H1 (cell line): ENCODE measurements at regions not wholly inside any gene's neighbourhood (a gene's known extent, or its start where the extent isn't known, plus 50 kb on each side); places are given as distances from the start of the nearest gene placed in this dataset.

ENCODE experiments used
- CTCF ChIA-PET: fragments of 300-600 bp; sonication (Branson Sonifier 250); formaldehyde crosslinking; loops from one replicate; lab custom pipeline; 2021; ENCODE audit not compliant: partially characterized antibody; lab: Charles Lee
- POLR2A ChIA-PET: fragments of 300-600 bp; sonication (Branson Sonifier 250); formaldehyde crosslinking; loops from one replicate; lab custom pipeline; 2021; ENCODE audit warnings: inconsistent platforms; ENCODE audit not compliant: partially characterized antibody; lab: Charles Lee
- DNase-seq, 2 experiments: peaks; one replicate each; pipeline versions ENCODE4 v3.0.0 to v3.0.0-alpha.2; 2010 to 2022; ENCODE audit warnings: low spot score in 2 of 2, low read depth in 1 of 2, mixed read lengths in 1 of 2
- FAIRE-seq: peaks from 2 replicates; lab custom pipeline; 2011; peaks lifted over from hg19 to GRCh38; lab: Jason Lieb, UNC
- H2AFZ ChIP-seq: 2 replicates; pipeline ENCODE4 v1.8.1; 2012; ENCODE audit warnings: low read length, inconsistent platforms
- H2AK5ac ChIP-seq: 2 replicates; pipeline ENCODE4 v1.6.1; 2013; ENCODE audit warnings: low read depth, low read length
- H2BK120ac ChIP-seq: replicated peaks from 2 replicates; pipeline ENCODE3; 2013; ENCODE audit warnings: low read depth, low read length, inconsistent platforms
- H2BK12ac ChIP-seq: 2 replicates; pipeline ENCODE4 v1.6.1; 2013; ENCODE audit warnings: low read depth, low read length
- H2BK15ac ChIP-seq: 2 replicates; pipeline ENCODE4 v1.6.1; 2013; ENCODE audit warnings: low read length
- H2BK20ac ChIP-seq: 2 replicates; pipeline ENCODE4 v1.6.1; 2013; ENCODE audit warnings: low read length
- H2BK5ac ChIP-seq: 2 replicates; pipeline ENCODE4 v1.6.1; 2013; ENCODE audit warnings: low read depth, low read length
- H3K14ac ChIP-seq: 2 replicates; pipeline ENCODE4 v1.6.1; 2013; ENCODE audit warnings: inconsistent platforms; ENCODE audit not compliant: insufficient read length
- H3K18ac ChIP-seq: 2 replicates; pipeline ENCODE4 v1.6.1; 2013; ENCODE audit warnings: low read length; ENCODE audit errors: extremely low read depth
- H3K23ac ChIP-seq: 2 replicates; pipeline ENCODE4 v1.6.1; 2013; ENCODE audit warnings: inconsistent platforms; ENCODE audit not compliant: insufficient read length
- H3K23me2 ChIP-seq: 2 replicates; pipeline ENCODE4 v1.6.1; 2013; ENCODE audit warnings: low read depth, low read length
- H3K27ac ChIP-seq: 2 replicates; pipeline ENCODE4 v1.6.1; 2011; ENCODE audit warnings: low read depth, low read length, inconsistent platforms
- H3K27me3 ChIP-seq, 4 experiments: replicated peaks in 1 of 4; 1 replicate in 1 of 4; 2 replicates in 3 of 4; pipeline versions ENCODE4 v1.6.1 to v1.8.1; 2011 to 2013; ENCODE audit warnings: low read length in 3 of 4, mild to moderate bottlenecking in 3 of 4, inconsistent platforms in 2 of 4, mixed read lengths in 2 of 4, moderate library complexity in 1 of 4; ENCODE audit not compliant: control insufficient read depth in 3 of 4, insufficient read depth in 3 of 4; ENCODE audit errors: extremely low read depth in 1 of 4
- H3K36me3 ChIP-seq, 4 experiments: 2 replicates each; pipeline versions ENCODE4 v1.6.1 to v1.8.1; 2011 to 2013; ENCODE audit warnings: mild to moderate bottlenecking in 4 of 4, low read length in 3 of 4, moderate library complexity in 2 of 4, control low read depth in 1 of 4, inconsistent platforms in 1 of 4; ENCODE audit not compliant: insufficient read depth in 4 of 4, control insufficient read depth in 2 of 4
- H3K4ac ChIP-seq: replicated peaks from 2 replicates; pipeline ENCODE3; 2013; ENCODE audit warnings: low read length, low read depth, mixed read lengths, inconsistent platforms; ENCODE audit not compliant: insufficient read length
- H3K4me1 ChIP-seq, 4 experiments: replicated peaks in 1 of 4; 1 replicate in 1 of 4; 2 replicates in 3 of 4; pipeline versions ENCODE4 v1.6.1 to v1.8.1; 2011 to 2013; ENCODE audit warnings: low read length in 3 of 4, inconsistent platforms in 2 of 4, mixed read lengths in 1 of 4; ENCODE audit not compliant: insufficient read depth in 4 of 4, control insufficient read depth in 3 of 4
- H3K4me2 ChIP-seq, 2 experiments: 2 replicates each; pipeline versions ENCODE4 v1.6.1 to v1.8.1; 2011 to 2013; ENCODE audit warnings: low read depth in 2 of 2, low read length in 2 of 2, control low read depth in 1 of 2, inconsistent platforms in 1 of 2, mild to moderate bottlenecking in 1 of 2; ENCODE audit not compliant: insufficient read depth in 1 of 2
- H3K4me3 ChIP-seq, 4 experiments: fragments of 200-600, 300-600 bp in 1 of 4; sonication (generic), shearing (Covaris generic), sonication (Bioruptor Twin) in 1 of 4; 2 replicates each; pipeline versions ENCODE4 v1.5.1 to v1.8.1; 2011 to 2016; ENCODE audit warnings: low read length in 4 of 4, low read depth in 3 of 4, control low read depth in 2 of 4, inconsistent platforms in 2 of 4, mild to moderate bottlenecking in 2 of 4, mixed read lengths in 1 of 4, moderate library complexity in 1 of 4; ENCODE audit not compliant: insufficient read depth in 2 of 4; ENCODE audit errors: extremely low read depth in 1 of 4
- H3K56ac ChIP-seq: replicated peaks from 2 replicates; pipeline ENCODE3; 2013; ENCODE audit warnings: low read depth, mild to moderate bottlenecking, mixed read lengths, low read length, inconsistent platforms; ENCODE audit not compliant: insufficient read length
- H3K79me1 ChIP-seq: 2 replicates; pipeline ENCODE4 v1.6.1; 2013; ENCODE audit warnings: low read depth, low read length, control low read depth
- H3K79me2 ChIP-seq, 2 experiments: 2 replicates each; pipeline versions ENCODE4 v1.6.1 to v1.8.1; 2012 to 2013; ENCODE audit warnings: low read length in 2 of 2, mild to moderate bottlenecking in 2 of 2, inconsistent platforms in 1 of 2; ENCODE audit not compliant: insufficient read depth in 2 of 2, control insufficient read depth in 1 of 2
- H3K9ac ChIP-seq, 4 experiments: replicated peaks in 1 of 4; 1 replicate in 1 of 4; 2 replicates in 3 of 4; pipeline versions ENCODE4 v1.6.1 to v1.8.1; 2011 to 2013; ENCODE audit warnings: low read depth in 3 of 4, low read length in 3 of 4, control low read depth in 2 of 4, mild to moderate bottlenecking in 2 of 4, moderate library complexity in 2 of 4, inconsistent platforms in 1 of 4; ENCODE audit errors: extremely low read depth in 1 of 4
- H3K9me3 ChIP-seq, 2 experiments: 2 replicates each; pipeline versions ENCODE4 v1.6.1 to v1.8.1; 2012 to 2013; ENCODE audit warnings: mild to moderate bottlenecking in 2 of 2, moderate library complexity in 2 of 2, control low read depth in 1 of 2, inconsistent platforms in 1 of 2, low read depth in 1 of 2, low read length in 1 of 2, mixed read lengths in 1 of 2; ENCODE audit not compliant: insufficient read depth in 2 of 2
- H4K20me1 ChIP-seq, 2 experiments: replicated peaks in 1 of 2; 2 replicates each; pipeline versions ENCODE3 to v1.8.1; 2011 to 2013; ENCODE audit warnings: inconsistent platforms in 2 of 2, low read length in 2 of 2, mild to moderate bottlenecking in 1 of 2; ENCODE audit not compliant: insufficient read depth in 2 of 2, control insufficient read depth in 1 of 2
- H4K5ac ChIP-seq: 2 replicates; pipeline ENCODE4 v1.6.1; 2013; ENCODE audit warnings: low read length, low read depth, mixed read lengths, inconsistent platforms; ENCODE audit not compliant: insufficient read length
- H4K8ac ChIP-seq: 2 replicates; pipeline ENCODE4 v1.8.0; 2013; ENCODE audit warnings: mild to moderate bottlenecking, moderate library complexity, low read length, inconsistent platforms; ENCODE audit not compliant: insufficient read depth; ENCODE audit errors: extremely low read depth
- H4K91ac ChIP-seq: replicated peaks from 2 replicates; pipeline ENCODE3; 2013; ENCODE audit warnings: low read length, mixed read lengths, inconsistent platforms; ENCODE audit not compliant: insufficient read length
- BCL11A ChIP-seq, 2 experiments: IDR thresholded peaks; one replicate each; pipeline ENCODE4 v1.6.1; 2011; ENCODE audit warnings: low read depth in 2 of 2, low read length in 2 of 2, mild to moderate bottlenecking in 2 of 2
- CBX5 ChIP-seq: fragments of 300-800, 300-1000 bp; sonication (generic); IDR thresholded peaks from 2 replicates; pipeline ENCODE4 v1.7.1; 2016; ENCODE audit warnings: antibody characterized with exemption, low read length, low read depth
- HDAC2 ChIP-seq, 2 experiments: fragments of 300-600 bp in 1 of 2; sonication (generic) in 1 of 2; IDR thresholded peaks; 2 replicates each; pipeline ENCODE4 v1.6.1; 2011 to 2012; ENCODE audit warnings: low read depth in 2 of 2, low read length in 2 of 2, mild to moderate bottlenecking in 2 of 2, moderate library complexity in 2 of 2, borderline replicate concordance in 1 of 2, inconsistent platforms in 1 of 2
- KDM5A ChIP-seq: fragments of 200-600 bp; IDR thresholded peaks from 2 replicates; pipeline ENCODE4 v1.7.1; 2012; ENCODE audit warnings: mild to moderate bottlenecking, low read length, inconsistent platforms, mixed read lengths
- NANOG ChIP-seq: IDR thresholded peaks from 2 replicates; pipeline ENCODE4 v1.6.1; 2011; ENCODE audit warnings: low read length, low read depth, mild to moderate bottlenecking, inconsistent platforms; ENCODE audit not compliant: insufficient read depth, poor library complexity, severe bottlenecking
- NRF1 ChIP-seq: IDR thresholded peaks from 2 replicates; pipeline ENCODE4 v1.6.1; 2011; ENCODE audit warnings: mild to moderate bottlenecking, low read depth, low read length, improper control_type of control experiment
- POU5F1 ChIP-seq: IDR thresholded peaks from 2 replicates; pipeline ENCODE4 v1.6.1; 2011; ENCODE audit warnings: low read depth, mild to moderate bottlenecking, low read length, moderate library complexity
- SUZ12 ChIP-seq: fragments of 200-600 bp; sonication (generic); IDR thresholded peaks from 2 replicates; pipeline ENCODE4 v1.6.1; 2012; ENCODE audit warnings: mild to moderate bottlenecking, inconsistent platforms, low read length, moderate library complexity, mixed read lengths
- TCF12 ChIP-seq: IDR thresholded peaks from 2 replicates; pipeline ENCODE4 v1.6.1; 2011; ENCODE audit warnings: low read depth, mild to moderate bottlenecking, low read length
- WGBS, 2 experiments: shearing (Covaris generic) in 1 of 2; methylation state at CpG; one replicate each; pipeline versions ENCODE4 v1.1.6 to v1.1.7; 2013 to 2015; ENCODE audit warnings: low lambda C conversion rate in 2 of 2, mixed read lengths in 2 of 2, inconsistent platforms in 1 of 2, low coverage in 1 of 2, missing lambda C conversion rate in 1 of 2; ENCODE audit not compliant: insufficient replicate concordance in 2 of 2, insufficient coverage in 1 of 2, insufficient read length in 1 of 2; ENCODE audit errors: extremely low coverage in 1 of 2, missing lambda C conversion rate in 1 of 2; 5-methylcytosine and 5-hydroxymethylcytosine counted together

DNA sequence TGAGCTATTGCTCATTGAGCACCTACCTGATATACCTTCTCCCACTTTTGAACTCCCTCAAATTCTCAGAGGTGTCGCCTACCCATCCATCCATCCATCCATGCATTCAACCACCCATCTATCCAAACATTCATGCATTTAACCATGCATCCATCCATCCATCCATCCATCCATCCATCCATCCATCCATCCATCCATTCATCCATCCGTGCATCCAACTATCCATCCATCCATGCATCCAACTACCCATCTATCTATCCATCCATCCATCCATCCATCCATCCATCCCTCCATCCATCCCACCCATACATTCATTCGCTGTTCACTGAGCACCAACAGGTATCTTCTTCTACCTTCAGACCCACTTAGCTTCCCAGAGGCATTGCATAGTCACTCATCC, 342.8 kb downstream of the CTTN start:
- Histone ChIP-seq H3K79me1 (peaks cover 4% of the 10 kb centered on the region; the same call in 1 of the 2 replicates), H3K4me2 (no peak overlapping the region), H3K4me3 (no peak overlapping the region), H3K4me1 (peaks cover 10 to 27% (median 18%) of the 10 kb centered on the region in 4 experiments), H2AFZ (no peak overlapping the region), H3K14ac (no peak overlapping the region), H3K4ac (no peak overlapping the region), H2BK20ac (0 out of 2 replicates have a peak overlapping the region, but pooled peaks have one; percentile 64), H3K9ac (no peak overlapping the region), H2BK120ac (no peak overlapping the region), H4K5ac (no peak overlapping the region), H2BK12ac (no peak overlapping the region), H3K23me2 (peaks cover 4% of the 10 kb centered on the region; the same call in 1 of the 2 replicates), H4K20me1 (no peaks in the 10 kb centered on the region), H3K27ac (no peak overlapping the region), H3K23ac (no peak overlapping the region), H3K27me3 (no peaks in the 10 kb centered on the region), H2AK5ac (peak overlapping the region; percentile 55; the same call in 1 of the 2 replicates), H2BK5ac (no peak overlapping the region), H3K36me3 (no peaks in the 10 kb centered on the region), H3K56ac (peak overlapping the region; percentile 8), H4K91ac (no peak overlapping the region), H2BK15ac (no peak overlapping the region), H3K18ac (no peak overlapping the region), H3K79me2 (no peaks in the 10 kb centered on the region), H3K9me3 (no peaks in the 10 kb centered on the region), H4K8ac (no peak overlapping the region)
- ChIA-PET POLR2A (no interaction called here), CTCF (interaction anchor here (0.7 to 1.8 kb wide), 10 partner anchors 15 to 281 kb away, joined by 3 to 6 read pairs (median 3); no protein-coding TSS in a partner anchor)
- FAIRE-seq = no peak
- TF ChIP-seq CBX5 (no peak), NRF1 (no peak), POU5F1 (no peak), KDM5A (no peak), NANOG (no peak), BCL11A (IDR thresholded peaks at IDR 0.05; ENCODE audit: low read depth in 2 of 2, low read length in 2 of 2) (no peak), HDAC2 (IDR thresholded peaks at IDR 0.05; ENCODE audit: borderline replicate concordance in 1 of 2, low read depth in 2 of 2, low read length in 2 of 2) (no peak), TCF12 (no peak), SUZ12 (no peak)
- WGBS, 2 experiments = 85% methylated on average over 3 of the region's 3 CpGs; no CpG with 5 or more reads in 1 of the 2 experiments
- DNase-seq = no peak
